SK-N-SH (cell line): ENCODE measurements at regions not wholly inside any gene's neighbourhood (a gene's known extent, or its start where the extent isn't known, plus 50 kb on each side); places are given as distances from the start of the nearest gene placed in this dataset.

ENCODE experiments used
- CTCF ChIA-PET: fragments of 300-600, 350-600 bp; formaldehyde crosslinking; extraction: SDS; loops from one replicate; lab custom pipeline; 2021; lab: Yijun Ruan, JAX
- POLR2A ChIA-PET: fragments of 350-600 bp; sonication (Branson Sonifier 250); formaldehyde crosslinking; extraction: SDS; loops from one replicate; lab custom pipeline; 2020; ENCODE audit warnings: antibody characterized with exemption, inconsistent platforms; lab: Yijun Ruan, JAX
- DNase-seq: peaks from one replicate; pipeline ENCODE4 v3.0.0; 2012
- H2AFZ ChIP-seq: fragments of 200-600 bp; sonication (generic); 2 replicates; pipeline ENCODE4 v1.8.1; 2016; ENCODE audit warnings: antibody characterized with exemption, mild to moderate bottlenecking, low read depth
- H3F3A ChIP-seq: fragments of 200-600 bp; sonication (generic); replicated peaks from 2 replicates; pipeline ENCODE3; 2016; ENCODE audit warnings: antibody characterized with exemption, mild to moderate bottlenecking; ENCODE audit not compliant: insufficient read depth
- H3K27ac ChIP-seq, 2 experiments: fragments of 200-500 bp in 1 of 2; fragments of 200-600 bp in 1 of 2; sonication (Bioruptor generic) in 1 of 2; sonication (generic), shearing (Covaris generic) in 1 of 2; 2 replicates each; pipeline versions ENCODE4 v1.5.1 to v1.6.1; 2014 to 2016; ENCODE audit warnings: low read depth in 2 of 2, inconsistent platforms in 1 of 2, low read length in 1 of 2, mild to moderate bottlenecking in 1 of 2, mixed read lengths in 1 of 2
- H3K27me3 ChIP-seq: fragments of 200-600 bp; sonication (generic), shearing (Covaris generic); 2 replicates; pipeline ENCODE4 v1.6.1; 2016; ENCODE audit warnings: mixed run types; ENCODE audit not compliant: insufficient read depth
- H3K36me3 ChIP-seq, 2 experiments: fragments of 200-500 bp in 1 of 2; fragments of 200-600 bp in 1 of 2; sonication (Bioruptor generic) in 1 of 2; sonication (generic) in 1 of 2; replicated peaks in 1 of 2; 2 replicates each; pipeline versions ENCODE3 to v1.5.1; 2014 to 2016; ENCODE audit warnings: low read length in 1 of 2, mild to moderate bottlenecking in 1 of 2; ENCODE audit not compliant: insufficient read depth in 2 of 2, control insufficient read depth in 1 of 2
- H3K4me1 ChIP-seq, 2 experiments: fragments of 200-500 bp in 1 of 2; fragments of 200-600 bp in 1 of 2; sonication (Bioruptor generic) in 1 of 2; sonication (generic), shearing (Covaris generic) in 1 of 2; 2 replicates each; pipeline versions ENCODE4 v1.5.1 to v1.6.1; 2014 to 2016; ENCODE audit warnings: low read depth in 1 of 2, low read length in 1 of 2, mixed run types in 1 of 2; ENCODE audit not compliant: insufficient read depth in 2 of 2, control insufficient read depth in 1 of 2
- H3K4me2 ChIP-seq: fragments of 200-600 bp; sonication (generic), shearing (Covaris generic); 2 replicates; pipeline ENCODE4 v1.6.1; 2017; ENCODE audit warnings: mixed run types
- H3K4me3 ChIP-seq, 2 experiments: fragments of 200-500 bp in 1 of 2; fragments of 200-600 bp in 1 of 2; sonication (Bioruptor generic) in 1 of 2; sonication (generic), shearing (Covaris generic) in 1 of 2; 2 replicates each; pipeline versions ENCODE4 v1.5.1 to v1.8.1; 2014 to 2016; ENCODE audit warnings: low read depth in 2 of 2, inconsistent platforms in 1 of 2, low read length in 1 of 2, mild to moderate bottlenecking in 1 of 2, mixed read lengths in 1 of 2, moderate library complexity in 1 of 2
- H3K79me2 ChIP-seq: fragments of 200-600 bp; sonication (generic); 2 replicates; pipeline ENCODE4 v1.8.1; 2017; ENCODE audit warnings: mild to moderate bottlenecking; ENCODE audit not compliant: insufficient read depth
- H3K9ac ChIP-seq: fragments of 200-600 bp; sonication (generic); 2 replicates; pipeline ENCODE4 v1.6.1; 2017; ENCODE audit warnings: mixed run types
- H3K9me2 ChIP-seq: fragments of 200-600 bp; sonication (generic); 2 replicates; pipeline ENCODE4 v1.6.1; 2017; ENCODE audit warnings: mixed run types
- H3K9me3 ChIP-seq: fragments of 200-600 bp; sonication (generic); 2 replicates; pipeline ENCODE4 v1.6.1; 2017; ENCODE audit warnings: mixed run types, mild to moderate bottlenecking, moderate library complexity
- H4K20me1 ChIP-seq: fragments of 200-600 bp; sonication (generic); 2 replicates; pipeline ENCODE4 v1.6.1; 2017; ENCODE audit warnings: mild to moderate bottlenecking, mixed run types; ENCODE audit not compliant: insufficient read depth
- CTCF ChIP-seq: fragments of 200-600 bp; sonication (generic); IDR thresholded peaks from 2 replicates; pipeline ENCODE4 v1.6.1; 2017; ENCODE audit warnings: antibody characterized with exemption, mild to moderate bottlenecking, moderate library complexity
- EP300 ChIP-seq, 2 experiments: IDR thresholded peaks; 2 replicates each; pipeline versions ENCODE4 v1.4.0 to v1.6.1; 2012; ENCODE audit warnings: borderline replicate concordance in 1 of 2, low read depth in 1 of 2, low read length in 1 of 2
- EZH2phosphoT487 ChIP-seq: fragments of 200-600 bp; sonication (generic); IDR thresholded peaks from 2 replicates; pipeline ENCODE4 v1.6.1; 2017; ENCODE audit warnings: low read depth, mixed run types, mild to moderate bottlenecking, antibody characterized with exemption, moderate library complexity, borderline replicate concordance
- FOSL2 ChIP-seq: IDR thresholded peaks from 2 replicates; pipeline ENCODE4 v1.4.0; 2012; ENCODE audit warnings: low read depth, mild to moderate bottlenecking, moderate library complexity, borderline replicate concordance
- FOXJ3 ChIP-seq: sonication (generic); formaldehyde crosslinking; IDR thresholded peaks from 2 replicates; pipeline ENCODE4 v1.5.1; 2020; ENCODE audit warnings: mild to moderate bottlenecking, missing genetic modification reagents
- GABPA ChIP-seq: IDR thresholded peaks from 2 replicates; pipeline ENCODE4 v1.4.0; 2012; ENCODE audit warnings: low read depth, mild to moderate bottlenecking
- GATA2 ChIP-seq: sonication (generic); formaldehyde crosslinking; IDR thresholded peaks from 2 replicates; pipeline ENCODE4 v1.5.0; 2020; ENCODE audit warnings: mild to moderate bottlenecking, missing genetic modification reagents
- MEF2A ChIP-seq: IDR thresholded peaks from 2 replicates; pipeline ENCODE4 v1.4.0; 2012; ENCODE audit warnings: low read depth, borderline replicate concordance
- MXI1 ChIP-seq: IDR thresholded peaks from 2 replicates; pipeline ENCODE4 v1.6.1; 2012; ENCODE audit warnings: mild to moderate bottlenecking, low read depth, low read length, improper control_type of control experiment
- NFIC ChIP-seq: IDR thresholded peaks from 2 replicates; pipeline ENCODE4 v1.4.0; 2012; ENCODE audit warnings: borderline replicate concordance
- POLR2AphosphoS5 ChIP-seq: IDR thresholded peaks from 2 replicates; pipeline ENCODE4 v1.6.1; 2012; ENCODE audit warnings: low read depth, low read length
- RAD21 ChIP-seq: IDR thresholded peaks from 2 replicates; pipeline ENCODE4 v1.6.1; 2012; ENCODE audit warnings: mild to moderate bottlenecking, low read length
- RCOR1 ChIP-seq: fragments of 150-350 bp; IDR thresholded peaks from 2 replicates; pipeline ENCODE4 v1.6.1; 2017; ENCODE audit warnings: antibody characterized with exemption, low read length
- RFX5 ChIP-seq: IDR thresholded peaks from 2 replicates; pipeline ENCODE4 v1.6.1; 2012; ENCODE audit warnings: mild to moderate bottlenecking, improper control_type of control experiment, low read length
- RXRA ChIP-seq: IDR thresholded peaks from 2 replicates; pipeline ENCODE4 v1.4.0; 2012; ENCODE audit warnings: low read depth, mild to moderate bottlenecking, borderline replicate concordance
- SIN3A ChIP-seq: IDR thresholded peaks from 2 replicates; pipeline ENCODE4 v1.6.1; 2012; ENCODE audit warnings: low read depth, mild to moderate bottlenecking, low read length, moderate library complexity, borderline replicate concordance
- SMC3 ChIP-seq: IDR thresholded peaks from 2 replicates; pipeline ENCODE4 v1.6.1; 2012; ENCODE audit warnings: low read depth, low read length, improper control_type of control experiment
- TAF1 ChIP-seq: IDR thresholded peaks from 2 replicates; pipeline ENCODE4 v1.6.1; 2012; ENCODE audit warnings: low read depth, mild to moderate bottlenecking, low read length, moderate library complexity, borderline replicate concordance
- TCF12 ChIP-seq: IDR thresholded peaks from 2 replicates; pipeline ENCODE4 v1.4.0; 2012
- TEAD4 ChIP-seq: IDR thresholded peaks from 2 replicates; pipeline ENCODE4 v1.4.0; 2012; ENCODE audit warnings: mild to moderate bottlenecking, borderline replicate concordance; ENCODE audit not compliant: insufficient read depth
- USF1 ChIP-seq: IDR thresholded peaks from 2 replicates; pipeline ENCODE4 v1.4.0; 2012; ENCODE audit warnings: low read depth, borderline replicate concordance
- USF2 ChIP-seq: fragments of 150-350 bp; IDR thresholded peaks from 2 replicates; pipeline ENCODE4 v1.6.1; 2017; ENCODE audit warnings: antibody characterized with exemption, low read length, low read depth, borderline replicate concordance
- YY1 ChIP-seq: IDR thresholded peaks from 2 replicates; pipeline ENCODE4 v1.4.0; 2012; ENCODE audit warnings: low read depth, mild to moderate bottlenecking
- WGBS: methylation state at CpG from one replicate; pipeline ENCODE4 v1.1.6; 2017; ENCODE audit warnings: low lambda C conversion rate; 5-methylcytosine and 5-hydroxymethylcytosine counted together
- TF ChIP-seq, protein P1 (sequence below): IDR thresholded peaks from 2 replicates; pipeline ENCODE4; 2012
- TF ChIP-seq, protein P2 (sequence below): fragments of 150-350 bp; IDR thresholded peaks from 2 replicates; pipeline ENCODE4 v1.6.1; 2016; ENCODE audit warnings: mild to moderate bottlenecking, low read depth, low read length

- Histone ChIP-seq H4K20me1 (no peaks in the 10 kb centered on the region), H3K4me3 (no peak overlapping the region), H3K4me2 (no peak overlapping the region), H3K9ac (no peak overlapping the region), H3K4me1 (peaks cover 0 to 24% of the 10 kb centered on the region in 2 experiments; a peak in 2 of 4 replicates), H2AFZ (no peak overlapping the region), H3K9me2 (no peaks in the 10 kb centered on the region), H3K79me2 (no peaks in the 10 kb centered on the region), H3K9me3 (no peaks in the 10 kb centered on the region), H3K27me3 (no peaks in the 10 kb centered on the region), H3K36me3 (no peaks in the 10 kb centered on the region), H3F3A (no peaks in the 10 kb centered on the region), H3K27ac (no peak overlapping the region)
- peak; percentile 26 for DNase-seq
- ChIA-PET POLR2A (interaction anchor here (1.5 kb wide), 1 partner anchor 10 kb away, joined by 4 read pairs; no protein-coding TSS in a partner anchor), CTCF (interaction anchor here (1.0 to 4.5 kb wide), 3 partner anchors 13 to 1603 kb away, joined by 3 to 20 read pairs (median 3); no protein-coding TSS in a partner anchor)
- WGBS = 4% methylated on average over 2 of the region's 2 CpGs
- no peak for TF ChIP-seq SIN3A
- no peak for TF ChIP-seq TAF1
- TF ChIP-seq GABPA = no peak
- TF ChIP-seq FOSL2 = no peak
- TF ChIP-seq SMC3 = no peak
- peak; percentile 66 for TF ChIP-seq TCF12
- TF ChIP-seq FOXJ3 = peak; percentile 78
- TF ChIP-seq RXRA = no peak
- TF ChIP-seq, protein P1, sequence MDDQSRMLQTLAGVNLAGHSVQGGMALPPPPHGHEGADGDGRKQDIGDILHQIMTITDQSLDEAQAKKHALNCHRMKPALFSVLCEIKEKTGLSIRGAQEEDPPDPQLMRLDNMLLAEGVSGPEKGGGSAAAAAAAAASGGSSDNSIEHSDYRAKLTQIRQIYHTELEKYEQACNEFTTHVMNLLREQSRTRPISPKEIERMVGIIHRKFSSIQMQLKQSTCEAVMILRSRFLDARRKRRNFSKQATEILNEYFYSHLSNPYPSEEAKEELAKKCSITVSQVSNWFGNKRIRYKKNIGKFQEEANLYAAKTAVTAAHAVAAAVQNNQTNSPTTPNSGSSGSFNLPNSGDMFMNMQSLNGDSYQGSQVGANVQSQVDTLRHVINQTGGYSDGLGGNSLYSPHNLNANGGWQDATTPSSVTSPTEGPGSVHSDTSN = peak; percentile 6; the same call in 1 of the 2 replicates
- no peak for TF ChIP-seq USF1
- peak; percentile 17; the same call in 1 of the 2 replicates for TF ChIP-seq MXI1
- peak; percentile 43; the same call in 1 of the 2 replicates for TF ChIP-seq POLR2AphosphoS5
- peak in 1 of 2 experiments; percentile 97; a peak in 2 of 4 replicates for TF ChIP-seq EP300 (IDR thresholded peaks at IDR 0.05; ENCODE audit: borderline replicate concordance in 1 of 2, low read depth in 1 of 2, low read length in 1 of 2)
- TF ChIP-seq YY1 = no peak
- TF ChIP-seq MEF2A = no peak
- no peak for TF ChIP-seq CTCF
- TF ChIP-seq USF2 = no peak
- TF ChIP-seq EZH2phosphoT487 = no peak
- peak; percentile 65; the same call in 1 of the 2 replicates for TF ChIP-seq TEAD4
- TF ChIP-seq RCOR1 = peak; percentile 100
- TF ChIP-seq, protein P2, sequence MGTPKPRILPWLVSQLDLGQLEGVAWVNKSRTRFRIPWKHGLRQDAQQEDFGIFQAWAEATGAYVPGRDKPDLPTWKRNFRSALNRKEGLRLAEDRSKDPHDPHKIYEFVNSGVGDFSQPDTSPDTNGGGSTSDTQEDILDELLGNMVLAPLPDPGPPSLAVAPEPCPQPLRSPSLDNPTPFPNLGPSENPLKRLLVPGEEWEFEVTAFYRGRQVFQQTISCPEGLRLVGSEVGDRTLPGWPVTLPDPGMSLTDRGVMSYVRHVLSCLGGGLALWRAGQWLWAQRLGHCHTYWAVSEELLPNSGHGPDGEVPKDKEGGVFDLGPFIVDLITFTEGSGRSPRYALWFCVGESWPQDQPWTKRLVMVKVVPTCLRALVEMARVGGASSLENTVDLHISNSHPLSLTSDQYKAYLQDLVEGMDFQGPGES = no peak
- peak; percentile 97 for TF ChIP-seq GATA2 (CRISPR knock-in tag)
- TF ChIP-seq NFIC = no peak
- peak; percentile 41; the same call in 1 of the 2 replicates for TF ChIP-seq RFX5
- 0 out of 2 replicates have a peak, but pooled peaks have one; percentile 3 for TF ChIP-seq RAD21
These were observed 249.1 kb downstream of the DNAJB9 start for GRCh38 chr7:108818742-108819141.
